GM23338 (cell line): ENCODE measurements at regions not wholly inside any gene's neighbourhood (a gene's known extent, or its start where the extent isn't known, plus 50 kb on each side); places are given as distances from the start of the nearest gene placed in this dataset.

ENCODE experiments used
- ATAC-seq: fragments of 200-7000 bp; cut with Tn5 transposase; 3 replicates; pipeline ENCODE4 v1.9.1; 2020
- DNase-seq: peaks from one replicate; pipeline ENCODE4 v3.0.0-alpha.2; 2015; ENCODE audit warnings: low spot score
- H2AFZ ChIP-seq: fragments of 200-600 bp; sonication (generic); 2 replicates; pipeline ENCODE4 v1.8.0; 2016; ENCODE audit warnings: antibody characterized with exemption, mild to moderate bottlenecking, moderate library complexity
- H3F3A ChIP-seq: fragments of 200-600 bp; sonication (generic); replicated peaks from 2 replicates; pipeline ENCODE4 v1.8.0; 2017; ENCODE audit warnings: antibody characterized with exemption, mixed run types, low read depth
- H3K27ac ChIP-seq: fragments of 200-600 bp; sonication (generic); 2 replicates; pipeline ENCODE4 v1.6.1; 2016; ENCODE audit warnings: low read depth
- H3K27me3 ChIP-seq: fragments of 200-600 bp; sonication (generic); 2 replicates; pipeline ENCODE4 v1.8.0; 2016; ENCODE audit warnings: mild to moderate bottlenecking, mixed run types, moderate library complexity; ENCODE audit not compliant: insufficient read depth
- H3K36me3 ChIP-seq: fragments of 200-600 bp; sonication (generic); 2 replicates; pipeline ENCODE4 v1.8.0; 2016; ENCODE audit warnings: mild to moderate bottlenecking; ENCODE audit not compliant: insufficient read depth
- H3K4me1 ChIP-seq: fragments of 200-600 bp; sonication (generic); 2 replicates; pipeline ENCODE4 v1.8.0; 2016; ENCODE audit warnings: mild to moderate bottlenecking, moderate library complexity; ENCODE audit not compliant: insufficient read depth
- H3K4me2 ChIP-seq: fragments of 200-600 bp; sonication (generic); 2 replicates; pipeline ENCODE4 v1.7.1; 2017; ENCODE audit warnings: mixed run types
- H3K4me3 ChIP-seq: fragments of 200-600 bp; sonication (generic); 2 replicates; pipeline ENCODE4 v1.6.1; 2016; ENCODE audit warnings: mixed run types
- H3K79me2 ChIP-seq: fragments of 200-600 bp; sonication (generic); replicated peaks from 2 replicates; pipeline ENCODE4 v1.8.0; 2017; ENCODE audit warnings: mild to moderate bottlenecking; ENCODE audit not compliant: insufficient read depth
- H3K9me2 ChIP-seq: fragments of 200-600 bp; sonication (generic); 2 replicates; pipeline ENCODE4 v1.8.0; 2017; ENCODE audit not compliant: insufficient read depth
- H4K20me1 ChIP-seq: fragments of 200-600 bp; sonication (generic); replicated peaks from 2 replicates; pipeline ENCODE4 v1.8.0; 2017; ENCODE audit warnings: mild to moderate bottlenecking; ENCODE audit not compliant: insufficient read depth
- H3K27ac Mint-ChIP-seq: 2 replicates; pipeline ENCODE4 v1.8.0; 2020; ENCODE audit warnings: inconsistent platforms, mild to moderate bottlenecking, moderate library complexity, mixed read lengths
- H3K27me3 Mint-ChIP-seq: 3 replicates; pipeline ENCODE4 v1.8.0; 2022; ENCODE audit warnings: low read depth, mild to moderate bottlenecking, moderate library complexity, mixed read lengths, inconsistent platforms; ENCODE audit not compliant: insufficient read depth, poor library complexity
- H3K36me3 Mint-ChIP-seq: 3 replicates; pipeline ENCODE4 v1.8.0; 2021; ENCODE audit warnings: low read depth, mild to moderate bottlenecking, inconsistent platforms, moderate library complexity, mixed read lengths
- H3K4me1 Mint-ChIP-seq: 3 replicates; pipeline ENCODE4 v1.8.0; 2020; ENCODE audit warnings: mild to moderate bottlenecking, inconsistent platforms, mixed read lengths
- H3K4me3 Mint-ChIP-seq: 3 replicates; pipeline ENCODE4 v1.8.0; 2021; ENCODE audit warnings: moderate library complexity, mild to moderate bottlenecking, inconsistent platforms, mixed read lengths
- H3K9me3 Mint-ChIP-seq: 3 replicates; pipeline ENCODE4 v1.8.0; 2020; ENCODE audit warnings: moderate library complexity, mild to moderate bottlenecking, inconsistent platforms, mixed read lengths
- CREB1 ChIP-seq: fragments of 250-450 bp; sonication (Bioruptor Pico); IDR thresholded peaks from 2 replicates; pipeline ENCODE4 v1.5.0; 2020; ENCODE audit warnings: low read depth, mild to moderate bottlenecking, moderate library complexity
- CTCF ChIP-seq, 2 experiments: fragments of 200-600 bp in 1 of 2; sonication (generic) in 1 of 2; conservative IDR thresholded peaks; 2 replicates each; pipeline versions ENCODE4 v1.5.1 to v1.6.1; 2016 to 2017; ENCODE audit warnings: antibody characterized with exemption in 2 of 2, low read depth in 2 of 2, mild to moderate bottlenecking in 2 of 2, moderate library complexity in 1 of 2
- ETS1 ChIP-seq: IDR thresholded peaks from 2 replicates; pipeline ENCODE4 v1.6.1; 2016; ENCODE audit warnings: antibody characterized with exemption
- EZH2 ChIP-seq: fragments of 200-600 bp; sonication (generic); IDR thresholded peaks from one replicate; pipeline ENCODE4 v1.8.0; 2017; ENCODE audit warnings: antibody characterized with exemption, mild to moderate bottlenecking, low read depth; ENCODE audit not compliant: unreplicated experiment
- EZH2phosphoT487 ChIP-seq: fragments of 200-600 bp; sonication (generic); IDR thresholded peaks from one replicate; pipeline ENCODE4 v1.8.1; 2018; ENCODE audit warnings: antibody characterized with exemption; ENCODE audit not compliant: unreplicated experiment
- JUNB ChIP-seq: IDR thresholded peaks from one replicate; pipeline ENCODE4 v1.6.1; 2016; ENCODE audit warnings: antibody characterized with exemption; ENCODE audit not compliant: unreplicated experiment
- NANOG ChIP-seq: IDR thresholded peaks from 2 replicates; pipeline ENCODE4 v1.6.1; 2016; ENCODE audit warnings: antibody characterized with exemption, borderline replicate concordance
- POLR2AphosphoS5 ChIP-seq: IDR thresholded peaks from 2 replicates; pipeline ENCODE4 v1.6.1; 2016; ENCODE audit warnings: antibody characterized with exemption, low read depth
- REST ChIP-seq: IDR thresholded peaks from one replicate; pipeline ENCODE4 v1.6.1; 2018; ENCODE audit warnings: antibody characterized with exemption; ENCODE audit not compliant: unreplicated experiment
- STAT1 ChIP-seq: IDR thresholded peaks from one replicate; pipeline ENCODE4 v1.6.1; 2016; ENCODE audit warnings: antibody characterized with exemption; ENCODE audit not compliant: unreplicated experiment
- ZNF114 ChIP-seq: fragments of 250-450 bp; sonication (Bioruptor Pico); IDR thresholded peaks from 2 replicates; pipeline ENCODE4 v1.5.0; 2020; ENCODE audit warnings: mild to moderate bottlenecking, moderate library complexity
- ZNF331 ChIP-seq: fragments of 250-450 bp; sonication (Bioruptor Pico); IDR thresholded peaks from 2 replicates; pipeline ENCODE4 v1.5.0; 2020; ENCODE audit warnings: low read depth, mild to moderate bottlenecking, moderate library complexity
- ZNF462 ChIP-seq: fragments of 250-450 bp; sonication (Bioruptor Pico); IDR thresholded peaks from 2 replicates; pipeline ENCODE4 v1.5.0; 2020; ENCODE audit warnings: mild to moderate bottlenecking, moderate library complexity

- Histone ChIP-seq H3K4me1 (peaks cover 8% of the 10 kb centered on the region; the same call in 1 of the 2 replicates), H3K79me2 (no peaks in the 10 kb centered on the region), H3K27ac (no peak overlapping the region), H3K27me3 (no peaks in the 10 kb centered on the region), H3K4me2 (no peak overlapping the region), H4K20me1 (no peaks in the 10 kb centered on the region), H3K9me2 (peaks cover 19% of the 10 kb centered on the region; the same call in 1 of the 2 replicates), H3K4me3 (no peak overlapping the region), H3K36me3 (no peaks in the 10 kb centered on the region), H2AFZ (peak overlapping the region; percentile 63), H3F3A (no peaks in the 10 kb centered on the region)
- H3K36me3 Mint-ChIP-seq, result peaks cover 7% of the 10 kb centered on the region; the same call in 2 of the 3 replicates
- H3K4me3 Mint-ChIP-seq, result no peak overlapping the region
- TF ChIP-seq CREB1 (CRISPR knock-in tag) (no peak), EZH2phosphoT487 (no peak), ZNF114 (no peak), NANOG (no peak), EZH2 (no peak), CTCF (conservative IDR thresholded peaks at IDR 0.05; ENCODE audit: low read depth in 2 of 2) (no peak), ZNF331 (CRISPR knock-in tag) (no peak), JUNB (no peak), STAT1 (no peak), ZNF462 (CRISPR knock-in tag) (no peak), REST (no peak), POLR2AphosphoS5 (no peak), ETS1 (no peak)
- no peak overlapping the region for H3K27ac Mint-ChIP-seq
- H3K27me3 Mint-ChIP-seq, result peaks cover 2% of the 10 kb centered on the region
- peaks cover 4% of the 10 kb centered on the region; the same call in 1 of the 3 replicates for H3K9me3 Mint-ChIP-seq
- no peak for ATAC-seq
- DNase-seq, result no peak
- peaks cover 25% of the 10 kb centered on the region; the same call in 2 of the 3 replicates for H3K4me1 Mint-ChIP-seq
These were observed 164.6 kb upstream of the FGGY start for GRCh38 chr1:59132295-59132694.
